ENCODE measurements at regions not wholly inside any gene's neighbourhood (a gene's known extent, or its start where the extent isn't known, plus 50 kb on each side); places are given as distances from the start of the nearest gene placed in this dataset.

DNA sequence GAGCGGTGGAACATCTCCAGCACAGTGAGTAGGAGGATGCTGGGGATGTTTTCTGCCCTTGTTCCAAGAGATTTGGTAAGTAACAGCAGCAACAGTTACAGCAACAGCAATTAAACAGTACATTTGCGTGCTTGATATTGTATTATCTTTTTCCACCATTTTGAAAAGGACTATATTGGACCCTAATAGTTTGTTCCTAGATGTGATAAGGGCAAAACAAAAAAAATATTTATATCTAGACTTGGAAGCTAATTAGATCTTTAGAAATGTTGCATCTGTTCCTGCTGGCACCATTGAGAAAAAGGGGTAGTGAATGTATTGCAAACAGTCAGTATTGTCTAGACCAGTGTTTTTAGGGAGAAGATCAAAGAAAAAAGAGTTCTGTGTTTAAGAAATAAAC lies 759.9 kb downstream of the JRKL start:
- Histone ChIP-seq H3K4me3 (ENCODE audit: low read depth, low read length, poor library complexity, severe bottlenecking) (no peak overlapping the region), H3K9me3 (ENCODE audit: low read length) (no peaks in the 10 kb centered on the region), H3K27me3 (ENCODE audit: insufficient read depth, low read length) (no peaks in the 10 kb centered on the region), H3F3A (ENCODE audit: insufficient read depth, low read length) (no peaks in the 10 kb centered on the region), H4K20me1 (ENCODE audit: insufficient read depth, low read length) (no peaks in the 10 kb centered on the region), H3K27ac (ENCODE audit: low read depth, low read length, poor library complexity, severe bottlenecking) (no peak overlapping the region), H3K4me2 (ENCODE audit: low read length) (no peak overlapping the region), H2AFZ (ENCODE audit: low read length) (no peak overlapping the region), H3K9ac (ENCODE audit: low read length) (no peak overlapping the region), H3K4me1 (ENCODE audit: insufficient read depth, low read length, severe bottlenecking) (no peaks in the 10 kb centered on the region), H3K79me2 (ENCODE audit: insufficient read depth, low read length) (no peaks in the 10 kb centered on the region), H3K9me2 (ENCODE audit: low read depth, low read length) (no peaks in the 10 kb centered on the region), H3K36me3 (ENCODE audit: insufficient read depth, low read length) (no peaks in the 10 kb centered on the region)
- TF ChIP-seq EZH2 (IDR thresholded peaks at IDR 0.05; ENCODE audit: borderline replicate concordance, low read length): no peak
- TF ChIP-seq, protein P1, sequence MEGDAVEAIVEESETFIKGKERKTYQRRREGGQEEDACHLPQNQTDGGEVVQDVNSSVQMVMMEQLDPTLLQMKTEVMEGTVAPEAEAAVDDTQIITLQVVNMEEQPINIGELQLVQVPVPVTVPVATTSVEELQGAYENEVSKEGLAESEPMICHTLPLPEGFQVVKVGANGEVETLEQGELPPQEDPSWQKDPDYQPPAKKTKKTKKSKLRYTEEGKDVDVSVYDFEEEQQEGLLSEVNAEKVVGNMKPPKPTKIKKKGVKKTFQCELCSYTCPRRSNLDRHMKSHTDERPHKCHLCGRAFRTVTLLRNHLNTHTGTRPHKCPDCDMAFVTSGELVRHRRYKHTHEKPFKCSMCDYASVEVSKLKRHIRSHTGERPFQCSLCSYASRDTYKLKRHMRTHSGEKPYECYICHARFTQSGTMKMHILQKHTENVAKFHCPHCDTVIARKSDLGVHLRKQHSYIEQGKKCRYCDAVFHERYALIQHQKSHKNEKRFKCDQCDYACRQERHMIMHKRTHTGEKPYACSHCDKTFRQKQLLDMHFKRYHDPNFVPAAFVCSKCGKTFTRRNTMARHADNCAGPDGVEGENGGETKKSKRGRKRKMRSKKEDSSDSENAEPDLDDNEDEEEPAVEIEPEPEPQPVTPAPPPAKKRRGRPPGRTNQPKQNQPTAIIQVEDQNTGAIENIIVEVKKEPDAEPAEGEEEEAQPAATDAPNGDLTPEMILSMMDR (IDR thresholded peaks at IDR 0.05; ENCODE audit: low read length): no peak

DNA sequence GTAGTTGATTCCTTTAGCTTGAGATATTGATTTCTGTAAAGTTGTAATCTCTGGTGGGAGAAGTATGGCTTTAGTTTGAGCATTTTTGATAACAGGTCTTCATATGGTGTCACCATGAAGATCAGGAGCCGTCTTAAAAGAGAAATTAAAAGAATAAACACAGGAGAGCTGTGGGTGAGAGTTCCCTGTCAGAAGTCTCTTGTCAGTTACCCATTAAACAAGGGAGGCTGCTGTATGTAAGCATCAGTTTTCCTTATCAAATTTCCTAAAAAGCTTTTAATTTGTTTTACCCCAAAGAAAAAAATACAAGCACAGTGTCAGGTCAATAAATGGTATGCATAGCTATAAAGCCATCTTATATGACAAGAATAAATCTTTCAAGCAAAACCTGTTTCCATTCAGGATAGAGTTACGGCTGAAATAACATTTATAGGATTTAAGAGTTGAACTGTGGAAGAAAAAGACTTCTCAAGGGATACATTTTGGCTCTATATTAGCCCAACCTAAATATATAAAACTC lies 767.5 kb downstream of the JRKL start:
- H3K4me1 ChIP-seq (ENCODE audit: insufficient read depth, low read length, severe bottlenecking): no peaks in the 10 kb centered on the region
- H4K20me1 ChIP-seq (ENCODE audit: insufficient read depth, low read length): no peaks in the 10 kb centered on the region
- no peaks in the 10 kb centered on the region for H3K9me2 ChIP-seq (ENCODE audit: low read depth, low read length)
- no peak overlapping the region for H3K4me3 ChIP-seq (ENCODE audit: low read depth, low read length, poor library complexity, severe bottlenecking)
- H3K27ac ChIP-seq (ENCODE audit: low read depth, low read length, poor library complexity, severe bottlenecking): no peak overlapping the region
- H3K36me3 ChIP-seq (ENCODE audit: insufficient read depth, low read length): no peaks in the 10 kb centered on the region
- H3K4me2 ChIP-seq (ENCODE audit: low read length): no peak overlapping the region
- no peaks in the 10 kb centered on the region for H3K9me3 ChIP-seq (ENCODE audit: low read length)
- H3F3A ChIP-seq (ENCODE audit: insufficient read depth, low read length): no peaks in the 10 kb centered on the region
- no peak overlapping the region for H2AFZ ChIP-seq (ENCODE audit: low read length)
- TF ChIP-seq EZH2 (IDR thresholded peaks at IDR 0.05; ENCODE audit: borderline replicate concordance, low read length): no peak
- H3K79me2 ChIP-seq (ENCODE audit: insufficient read depth, low read length): no peaks in the 10 kb centered on the region
- H3K9ac ChIP-seq (ENCODE audit: low read length): no peak overlapping the region
- no peaks in the 10 kb centered on the region for H3K27me3 ChIP-seq (ENCODE audit: insufficient read depth, low read length)

DNA sequence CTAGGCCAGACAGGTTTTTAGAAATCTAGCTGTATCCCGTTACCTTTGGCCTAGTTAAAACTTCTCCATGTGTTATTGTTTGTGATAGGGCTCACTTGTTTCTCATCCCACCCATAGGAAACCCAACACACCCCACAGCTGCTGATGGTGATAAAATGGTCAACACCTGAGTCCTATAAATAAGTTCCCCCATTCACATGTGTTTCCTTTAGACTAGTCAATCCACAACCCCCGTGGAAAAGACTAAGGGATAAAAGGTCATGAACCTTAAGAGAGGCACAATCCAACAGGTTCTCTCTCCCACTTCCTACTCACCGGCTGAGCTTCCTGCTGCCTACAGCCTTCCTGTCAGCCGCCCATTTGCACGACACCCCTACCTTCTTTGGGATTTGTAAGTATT lies 768.4 kb downstream of the JRKL start:
- Histone ChIP-seq H3K9me3 (ENCODE audit: low read length) (no peaks in the 10 kb centered on the region), H4K20me1 (ENCODE audit: insufficient read depth, low read length) (no peaks in the 10 kb centered on the region), H2AFZ (ENCODE audit: low read length) (no peak overlapping the region), H3K79me2 (ENCODE audit: insufficient read depth, low read length) (no peaks in the 10 kb centered on the region), H3K27ac (ENCODE audit: low read depth, low read length, poor library complexity, severe bottlenecking) (no peak overlapping the region), H3K27me3 (ENCODE audit: insufficient read depth, low read length) (no peaks in the 10 kb centered on the region), H3K36me3 (ENCODE audit: insufficient read depth, low read length) (no peaks in the 10 kb centered on the region), H3K4me3 (ENCODE audit: low read depth, low read length, poor library complexity, severe bottlenecking) (no peak overlapping the region), H3K9me2 (ENCODE audit: low read depth, low read length) (no peaks in the 10 kb centered on the region), H3K4me2 (ENCODE audit: low read length) (no peak overlapping the region), H3F3A (ENCODE audit: insufficient read depth, low read length) (no peaks in the 10 kb centered on the region), H3K4me1 (ENCODE audit: insufficient read depth, low read length, severe bottlenecking) (no peaks in the 10 kb centered on the region), H3K9ac (ENCODE audit: low read length) (no peak overlapping the region)
- TF ChIP-seq EZH2 (IDR thresholded peaks at IDR 0.05; ENCODE audit: borderline replicate concordance, low read length): no peak
- TF ChIP-seq, protein P1 (IDR thresholded peaks at IDR 0.05; ENCODE audit: low read length): no peak

DNA sequence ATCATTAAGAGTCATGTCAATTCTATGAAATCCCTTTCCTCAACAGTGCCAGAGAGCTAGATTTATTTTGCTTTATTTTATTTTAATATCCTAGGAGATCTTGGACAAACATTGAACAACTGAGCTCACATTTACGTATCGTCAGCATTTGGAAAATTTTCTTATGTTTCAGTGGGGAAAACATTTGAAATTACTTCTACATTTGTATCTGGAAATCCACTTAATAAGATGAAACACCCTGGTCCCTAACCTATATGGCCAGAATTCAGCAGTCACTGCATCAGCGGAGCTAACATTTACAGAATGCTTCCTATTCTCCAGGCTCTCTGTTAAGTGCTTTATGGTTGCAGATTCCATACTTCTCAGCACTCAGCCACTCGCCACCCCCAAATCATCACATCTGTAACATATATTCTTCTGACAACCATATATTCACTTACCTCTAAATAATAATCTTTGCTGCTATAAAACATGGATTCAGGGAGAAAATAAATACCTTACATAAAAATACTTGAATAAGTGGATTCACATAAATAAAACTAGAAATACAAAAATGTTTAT lies 773.9 kb downstream of the JRKL start:
- Histone ChIP-seq H3K4me3 (ENCODE audit: low read depth, low read length, poor library complexity, severe bottlenecking) (no peak overlapping the region), H3K27ac (ENCODE audit: low read depth, low read length, poor library complexity, severe bottlenecking) (no peak overlapping the region), H3K9me2 (ENCODE audit: low read depth, low read length) (no peaks in the 10 kb centered on the region), H3K9me3 (ENCODE audit: low read length) (no peaks in the 10 kb centered on the region), H3K4me1 (ENCODE audit: insufficient read depth, low read length, severe bottlenecking) (no peaks in the 10 kb centered on the region), H3F3A (ENCODE audit: insufficient read depth, low read length) (no peaks in the 10 kb centered on the region), H3K9ac (ENCODE audit: low read length) (no peak overlapping the region), H4K20me1 (ENCODE audit: insufficient read depth, low read length) (no peaks in the 10 kb centered on the region), H3K27me3 (ENCODE audit: insufficient read depth, low read length) (no peaks in the 10 kb centered on the region), H3K79me2 (ENCODE audit: insufficient read depth, low read length) (no peaks in the 10 kb centered on the region), H3K36me3 (ENCODE audit: insufficient read depth, low read length) (no peaks in the 10 kb centered on the region), H3K4me2 (ENCODE audit: low read length) (no peak overlapping the region), H2AFZ (ENCODE audit: low read length) (no peak overlapping the region)
- TF ChIP-seq EZH2 (IDR thresholded peaks at IDR 0.05; ENCODE audit: borderline replicate concordance, low read length): no peak
